Prostate gland (tissue), 2 donors: ENCODE measurements at regions not wholly inside any gene's neighbourhood (a gene's known extent, or its start where the extent isn't known, plus 50 kb on each side); places are given as distances from the start of the nearest gene placed in this dataset.

ENCODE experiments used
- POLR2A ChIP-seq: fragments of 450-650 bp; IDR thresholded peaks from one replicate; pipeline ENCODE4 v1.6.1; 2016; ENCODE audit warnings: antibody characterized with exemption, mild to moderate bottlenecking
- TF ChIP-seq, protein P1 (sequence below), 4 experiments: fragments of 200-600 bp in 2 of 4; fragments of 450-650 bp in 2 of 4; sonication (generic) in 2 of 4; IDR thresholded peaks; 1 replicate in 3 of 4; 2 replicates in 1 of 4; pipeline ENCODE4 v1.5.1; 2016 to 2019; ENCODE audit warnings: antibody characterized with exemption in 4 of 4, mild to moderate bottlenecking in 2 of 4, moderate library complexity in 2 of 4

- TF ChIP-seq, protein P1, sequence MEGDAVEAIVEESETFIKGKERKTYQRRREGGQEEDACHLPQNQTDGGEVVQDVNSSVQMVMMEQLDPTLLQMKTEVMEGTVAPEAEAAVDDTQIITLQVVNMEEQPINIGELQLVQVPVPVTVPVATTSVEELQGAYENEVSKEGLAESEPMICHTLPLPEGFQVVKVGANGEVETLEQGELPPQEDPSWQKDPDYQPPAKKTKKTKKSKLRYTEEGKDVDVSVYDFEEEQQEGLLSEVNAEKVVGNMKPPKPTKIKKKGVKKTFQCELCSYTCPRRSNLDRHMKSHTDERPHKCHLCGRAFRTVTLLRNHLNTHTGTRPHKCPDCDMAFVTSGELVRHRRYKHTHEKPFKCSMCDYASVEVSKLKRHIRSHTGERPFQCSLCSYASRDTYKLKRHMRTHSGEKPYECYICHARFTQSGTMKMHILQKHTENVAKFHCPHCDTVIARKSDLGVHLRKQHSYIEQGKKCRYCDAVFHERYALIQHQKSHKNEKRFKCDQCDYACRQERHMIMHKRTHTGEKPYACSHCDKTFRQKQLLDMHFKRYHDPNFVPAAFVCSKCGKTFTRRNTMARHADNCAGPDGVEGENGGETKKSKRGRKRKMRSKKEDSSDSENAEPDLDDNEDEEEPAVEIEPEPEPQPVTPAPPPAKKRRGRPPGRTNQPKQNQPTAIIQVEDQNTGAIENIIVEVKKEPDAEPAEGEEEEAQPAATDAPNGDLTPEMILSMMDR (IDR thresholded peaks at IDR 0.05): no peak
- no peak for TF ChIP-seq POLR2A
Observed at GRCh38 chr1:234938135-234938534, 190.5 kb downstream of the TOMM20 start.
